HG02610 (cell line): ENCODE measurements at regions not wholly inside any gene's neighbourhood (a gene's known extent, or its start where the extent isn't known, plus 50 kb on each side); places are given as distances from the start of the nearest gene placed in this dataset.

ENCODE experiments used
- ATAC-seq: cut with Tn5 transposase; IDR thresholded peaks from one replicate; pipeline ENCODE4 v1.9.1; 2021; ENCODE audit warnings: mild to moderate bottlenecking, moderate library complexity; ENCODE audit not compliant: unreplicated experiment

GRCh38 chr18:34632321-34632720 lies 77.8 kb upstream of the DTNA start:
- no peak for ATAC-seq

- no peak for ATAC-seq
These were observed 76.7 kb upstream of the DTNA start for GRCh38 chr18:34633368-34633767.

GRCh38 chr18:34637094-34637801 lies 72.8 kb upstream of the DTNA start:
- no peak for ATAC-seq

- ATAC-seq: no peak
These were observed 70.4 kb upstream of the DTNA start for GRCh38 chr18:34639687-34640086.

GRCh38 chr18:34640276-34640675 lies 69.8 kb upstream of the DTNA start:
- no peak for ATAC-seq

- ATAC-seq: no peak
These were observed 66.1 kb upstream of the DTNA start for GRCh38 chr18:34643989-34644388.

GRCh38 chr18:34647251-34647650 lies 62.8 kb upstream of the DTNA start:
- no peak for ATAC-seq

- ATAC-seq: no peak
These were observed 61.7 kb upstream of the DTNA start for GRCh38 chr18:34648269-34648985.

- ATAC-seq: no peak
These were observed 61.0 kb upstream of the DTNA start for GRCh38 chr18:34649080-34649479.

GRCh38 chr18:34650121-34650545 lies 60.0 kb upstream of the DTNA start:
- no peak for ATAC-seq

- ATAC-seq: no peak
These were observed 58.3 kb upstream of the DTNA start for GRCh38 chr18:34651586-34652369.

GRCh38 chr18:34655131-34655530 lies 55.0 kb upstream of the DTNA start:
- ATAC-seq: no peak

GRCh38 chr18:34657860-34658500 lies 52.1 kb upstream of the DTNA start:
- no peak for ATAC-seq

GRCh38 chr18:34659579-34660517 lies 50.2 kb upstream of the DTNA start:
- no peak for ATAC-seq
